Glutamatergic neuron (in vitro differentiated cells): ENCODE measurements at regions not wholly inside any gene's neighbourhood (a gene's known extent, or its start where the extent isn't known, plus 50 kb on each side); places are given as distances from the start of the nearest gene placed in this dataset.

Source experiments
- DNase-seq: peaks from one replicate; pipeline ENCODE4 v3.0.0; 2022
- H3K27ac Mint-ChIP-seq: one replicate; pipeline ENCODE4 v1.8.0; 2020; ENCODE audit warnings: mild to moderate bottlenecking, mixed read lengths, inconsistent platforms; ENCODE audit not compliant: unreplicated experiment
- H3K27me3 Mint-ChIP-seq: one replicate; pipeline ENCODE4 v1.8.0; 2020; ENCODE audit warnings: mild to moderate bottlenecking, moderate library complexity, mixed read lengths, inconsistent platforms; ENCODE audit not compliant: unreplicated experiment
- H3K36me3 Mint-ChIP-seq: one replicate; pipeline ENCODE4 v1.8.0; 2020; ENCODE audit warnings: mild to moderate bottlenecking, mixed read lengths, inconsistent platforms; ENCODE audit not compliant: unreplicated experiment
- H3K4me1 Mint-ChIP-seq: one replicate; pipeline ENCODE4 v1.8.0; 2020; ENCODE audit warnings: mild to moderate bottlenecking, low read depth, mixed read lengths, inconsistent platforms; ENCODE audit not compliant: unreplicated experiment
- H3K4me3 Mint-ChIP-seq: one replicate; pipeline ENCODE4 v1.8.0; 2020; ENCODE audit warnings: mild to moderate bottlenecking, mixed read lengths, inconsistent platforms; ENCODE audit not compliant: unreplicated experiment
- H3K9me3 Mint-ChIP-seq: one replicate; pipeline ENCODE4 v1.8.0; 2020; ENCODE audit warnings: mild to moderate bottlenecking, moderate library complexity, mixed read lengths, inconsistent platforms; ENCODE audit not compliant: unreplicated experiment
- TF ChIP-seq, protein P1 (sequence below): fragments of 200-600 bp; sonication (generic); IDR thresholded peaks from one replicate; pipeline ENCODE4 v1.5.0; 2021; ENCODE audit not compliant: partially characterized antibody, unreplicated experiment

DNA sequence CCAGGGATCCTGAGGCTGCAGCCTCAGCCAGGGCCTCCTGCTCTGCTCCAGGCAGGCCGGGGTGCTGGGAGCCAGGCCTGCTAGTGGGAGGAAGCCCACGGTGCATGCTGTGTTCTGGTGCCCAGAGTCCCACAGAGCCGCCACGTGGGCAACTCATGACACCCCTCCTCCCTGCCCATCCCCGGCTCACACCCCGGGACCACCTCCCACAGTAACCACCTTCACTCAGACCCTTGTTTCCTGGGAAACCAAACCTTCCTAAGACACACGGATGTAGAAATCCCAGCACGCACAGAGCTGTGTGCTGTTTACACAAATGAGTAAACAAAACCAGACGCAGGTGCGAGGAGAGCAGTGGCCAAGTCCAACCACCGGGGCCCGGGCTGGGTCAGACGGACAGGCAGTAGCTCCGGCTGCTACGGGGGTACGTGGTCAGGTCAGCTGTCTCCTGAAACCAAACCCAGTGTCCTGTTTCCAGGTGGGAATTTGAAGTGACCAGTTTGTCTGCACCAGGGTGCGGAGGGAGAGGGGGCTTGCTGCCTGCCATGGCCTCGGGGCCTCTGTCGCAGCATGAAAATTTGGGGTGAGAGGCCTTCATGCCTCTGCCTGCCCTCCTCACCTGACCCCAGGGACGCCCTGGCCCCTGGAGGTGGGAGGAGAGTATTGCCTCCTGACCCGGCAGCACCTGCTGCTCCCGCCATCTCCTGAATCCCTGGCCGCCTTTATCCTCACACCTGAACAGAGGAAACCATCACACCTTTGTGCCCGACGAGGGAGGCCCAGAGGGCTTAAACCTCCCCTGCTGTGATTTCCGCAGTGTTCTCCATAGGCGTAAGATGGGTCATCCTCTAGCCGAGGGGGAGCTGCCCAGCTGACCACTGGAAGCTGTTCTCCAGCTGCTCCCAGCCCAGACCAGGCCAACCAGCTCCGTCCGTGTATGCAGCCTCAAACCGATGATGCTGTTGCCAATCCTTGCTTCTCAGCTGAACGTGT, 52.0 kb upstream of the SMOC2 start:
- Mint-ChIP-seq H3K9me3 (peaks cover under 1% of the 10 kb centered on the region), H3K27me3 (peaks cover 8% of the 10 kb centered on the region), H3K4me3 (no peak overlapping the region), H3K36me3 (no peaks in the 10 kb centered on the region), H3K27ac (no peak overlapping the region), H3K4me1 (peaks cover 2% of the 10 kb centered on the region)
- no peak for DNase-seq
- TF ChIP-seq, protein P1, sequence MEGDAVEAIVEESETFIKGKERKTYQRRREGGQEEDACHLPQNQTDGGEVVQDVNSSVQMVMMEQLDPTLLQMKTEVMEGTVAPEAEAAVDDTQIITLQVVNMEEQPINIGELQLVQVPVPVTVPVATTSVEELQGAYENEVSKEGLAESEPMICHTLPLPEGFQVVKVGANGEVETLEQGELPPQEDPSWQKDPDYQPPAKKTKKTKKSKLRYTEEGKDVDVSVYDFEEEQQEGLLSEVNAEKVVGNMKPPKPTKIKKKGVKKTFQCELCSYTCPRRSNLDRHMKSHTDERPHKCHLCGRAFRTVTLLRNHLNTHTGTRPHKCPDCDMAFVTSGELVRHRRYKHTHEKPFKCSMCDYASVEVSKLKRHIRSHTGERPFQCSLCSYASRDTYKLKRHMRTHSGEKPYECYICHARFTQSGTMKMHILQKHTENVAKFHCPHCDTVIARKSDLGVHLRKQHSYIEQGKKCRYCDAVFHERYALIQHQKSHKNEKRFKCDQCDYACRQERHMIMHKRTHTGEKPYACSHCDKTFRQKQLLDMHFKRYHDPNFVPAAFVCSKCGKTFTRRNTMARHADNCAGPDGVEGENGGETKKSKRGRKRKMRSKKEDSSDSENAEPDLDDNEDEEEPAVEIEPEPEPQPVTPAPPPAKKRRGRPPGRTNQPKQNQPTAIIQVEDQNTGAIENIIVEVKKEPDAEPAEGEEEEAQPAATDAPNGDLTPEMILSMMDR = no peak

DNA sequence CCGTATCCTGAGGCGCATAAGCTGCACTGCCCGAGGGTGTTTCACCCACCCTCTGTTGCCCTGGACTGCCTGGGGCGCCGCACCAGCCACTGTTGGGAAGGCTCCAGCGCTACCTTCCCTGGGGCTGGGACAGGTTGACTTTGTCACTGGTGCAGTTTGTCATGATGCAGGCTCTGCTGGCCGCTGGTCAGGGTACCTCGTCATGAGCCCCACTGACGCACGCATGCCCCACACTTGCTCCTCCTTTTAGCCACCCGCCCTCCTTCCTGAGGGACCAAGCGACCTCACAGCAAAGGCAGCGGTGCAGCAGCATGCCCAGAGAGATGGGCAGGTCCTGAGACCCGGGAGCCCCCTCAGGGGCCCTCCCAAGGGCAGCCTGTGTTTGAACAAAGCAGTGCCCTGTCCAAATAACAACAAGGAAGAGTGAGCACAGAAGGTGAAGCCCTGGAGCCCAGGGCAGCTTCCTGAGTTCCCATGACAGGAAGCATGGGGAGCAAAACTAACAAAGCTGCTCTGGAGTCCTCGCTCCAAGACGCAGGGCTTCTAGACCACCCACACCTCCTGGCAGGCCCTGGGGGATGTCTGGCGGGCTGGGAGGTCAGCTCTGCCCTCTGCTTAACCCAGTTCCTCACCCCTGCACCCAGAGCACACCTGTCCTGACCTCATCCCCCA, 50.1 kb upstream of the SMOC2 start:
- Mint-ChIP-seq H3K4me1 (peaks cover 4% of the 10 kb centered on the region), H3K27me3 (peaks cover 8% of the 10 kb centered on the region), H3K36me3 (no peaks in the 10 kb centered on the region)

More for the DNA sequence above, 50.1 kb upstream of the SMOC2 start:
- TF ChIP-seq, protein P1 = no peak
- DNase-seq = no peak
- Mint-ChIP-seq H3K4me3 (no peak overlapping the region), H3K27ac (no peak overlapping the region), H3K9me3 (peaks cover 5% of the 10 kb centered on the region)
